SH-SY5Y (cell line): ENCODE measurements at regions not wholly inside any gene's neighbourhood (a gene's known extent, or its start where the extent isn't known, plus 50 kb on each side); places are given as distances from the start of the nearest gene placed in this dataset.

Experiments
- GATA2 ChIP-seq: IDR thresholded peaks from 2 replicates; pipeline ENCODE4 v1.6.1; 2011; ENCODE audit warnings: mild to moderate bottlenecking, low read depth, low read length
- GATA3 ChIP-seq: IDR thresholded peaks from 2 replicates; pipeline ENCODE4 v1.6.1; 2011; ENCODE audit warnings: low read depth, mild to moderate bottlenecking, low read length, moderate library complexity

- TF ChIP-seq GATA2, result no peak
- TF ChIP-seq GATA3, result no peak
Observed at GRCh38 chr2:46844443-46844842, 71.2 kb downstream of the MCFD2 start.
